ES-I3 (cell line): ENCODE measurements at regions not wholly inside any gene's neighbourhood (a gene's known extent, or its start where the extent isn't known, plus 50 kb on each side); places are given as distances from the start of the nearest gene placed in this dataset.

Source experiments
- H3K36me3 ChIP-seq: 2 replicates; pipeline ENCODE4 v1.6.1; 2013; ENCODE audit warnings: mild to moderate bottlenecking, low read length, control low read depth, moderate library complexity; ENCODE audit not compliant: insufficient read depth
- H3K4me1 ChIP-seq: 2 replicates; pipeline ENCODE4 v1.6.1; 2013; ENCODE audit warnings: mild to moderate bottlenecking, control low read depth, low read length; ENCODE audit not compliant: insufficient read depth
- H3K9ac ChIP-seq: 2 replicates; pipeline ENCODE4 v1.6.1; 2013; ENCODE audit warnings: low read depth, mild to moderate bottlenecking, low read length, moderate library complexity
- H3K9me3 ChIP-seq: 2 replicates; pipeline ENCODE4 v1.6.1; 2013; ENCODE audit warnings: mild to moderate bottlenecking, low read length, moderate library complexity; ENCODE audit not compliant: control insufficient read depth, insufficient read depth

- Histone ChIP-seq H3K9ac (no peak overlapping the region), H3K36me3 (no peaks in the 10 kb centered on the region), H3K9me3 (no peaks in the 10 kb centered on the region), H3K4me1 (no peaks in the 10 kb centered on the region)
Measured at GRCh38 chr22:48803948-48804810, 1023.5 kb downstream of the BRD1 start.

DNA sequence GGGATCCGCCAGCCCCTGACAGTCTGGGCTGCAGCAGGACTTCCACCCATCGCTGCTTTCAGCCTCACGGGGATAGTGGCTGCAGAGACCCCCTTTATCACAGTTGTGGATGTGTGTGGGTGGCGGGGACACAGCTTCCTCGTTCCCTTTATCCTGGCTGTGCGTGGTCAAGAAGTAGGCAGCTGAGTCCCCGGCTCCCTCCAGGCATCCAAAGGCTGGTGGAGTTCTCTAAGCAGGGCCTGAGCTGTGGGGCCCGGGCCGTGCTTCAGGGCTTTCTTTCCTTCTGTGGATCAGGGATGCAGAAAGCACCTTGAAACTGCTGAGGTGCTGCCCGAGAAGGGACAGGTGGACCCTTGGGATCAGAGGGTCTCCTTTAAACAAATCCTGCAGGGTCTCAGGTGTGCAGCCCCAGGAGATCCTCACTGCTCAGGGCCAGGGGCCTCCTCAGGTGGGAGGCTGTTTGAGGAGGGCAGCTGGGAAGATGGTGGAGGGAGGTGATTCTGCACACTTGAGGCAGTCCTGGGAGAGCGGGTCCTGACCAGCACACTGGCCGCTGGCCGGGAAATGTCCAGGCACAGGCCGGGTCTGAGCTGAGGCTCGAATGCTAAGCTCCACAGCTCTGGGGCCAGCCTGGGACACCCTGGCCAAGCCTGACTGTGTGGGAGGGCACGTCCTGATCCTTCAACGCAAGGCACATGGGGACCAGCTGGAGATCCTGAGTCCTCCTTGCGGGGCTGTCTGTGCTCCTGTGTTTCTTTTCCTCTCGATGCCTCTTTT lies 1024.3 kb downstream of the BRD1 start:
- H3K9ac ChIP-seq, result no peak overlapping the region
- H3K36me3 ChIP-seq, result no peaks in the 10 kb centered on the region

DNA sequence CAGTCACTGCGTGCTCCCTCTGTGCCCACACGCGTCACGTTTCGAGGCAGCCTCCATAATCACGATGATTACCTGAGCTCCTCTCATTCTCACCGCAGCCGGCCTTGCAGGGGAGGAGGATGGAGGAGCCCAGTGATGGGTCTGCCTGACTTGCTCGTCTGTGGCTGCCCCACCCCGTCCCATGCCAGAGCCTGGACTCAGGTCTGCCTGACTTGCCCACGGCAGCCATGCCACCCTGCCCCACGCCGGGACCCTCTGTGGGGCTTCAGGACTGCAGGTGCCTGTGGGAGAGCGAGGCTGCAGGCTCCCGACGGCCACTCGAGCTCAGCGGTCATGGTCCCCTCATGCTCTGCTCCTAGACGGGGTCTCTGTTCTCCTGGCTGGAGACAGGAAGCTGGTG lies 1025.1 kb downstream of the BRD1 start:
- H3K9ac ChIP-seq, result no peak overlapping the region
- H3K36me3 ChIP-seq, result no peaks in the 10 kb centered on the region
- no peaks in the 10 kb centered on the region for H3K4me1 ChIP-seq
- H3K9me3 ChIP-seq, result no peaks in the 10 kb centered on the region

More for the DNA sequence above, 1024.3 kb downstream of the BRD1 start:
- Histone ChIP-seq H3K9me3 (no peaks in the 10 kb centered on the region), H3K4me1 (no peaks in the 10 kb centered on the region)

- peaks cover 6% of the 10 kb centered on the region; the same call in 1 of the 2 replicates for H3K4me1 ChIP-seq
- no peaks in the 10 kb centered on the region for H3K9me3 ChIP-seq
- H3K9ac ChIP-seq, result no peak overlapping the region
- H3K36me3 ChIP-seq, result no peaks in the 10 kb centered on the region
Measured at GRCh38 chr22:48800886-48801607, 1026.6 kb downstream of the BRD1 start.

DNA sequence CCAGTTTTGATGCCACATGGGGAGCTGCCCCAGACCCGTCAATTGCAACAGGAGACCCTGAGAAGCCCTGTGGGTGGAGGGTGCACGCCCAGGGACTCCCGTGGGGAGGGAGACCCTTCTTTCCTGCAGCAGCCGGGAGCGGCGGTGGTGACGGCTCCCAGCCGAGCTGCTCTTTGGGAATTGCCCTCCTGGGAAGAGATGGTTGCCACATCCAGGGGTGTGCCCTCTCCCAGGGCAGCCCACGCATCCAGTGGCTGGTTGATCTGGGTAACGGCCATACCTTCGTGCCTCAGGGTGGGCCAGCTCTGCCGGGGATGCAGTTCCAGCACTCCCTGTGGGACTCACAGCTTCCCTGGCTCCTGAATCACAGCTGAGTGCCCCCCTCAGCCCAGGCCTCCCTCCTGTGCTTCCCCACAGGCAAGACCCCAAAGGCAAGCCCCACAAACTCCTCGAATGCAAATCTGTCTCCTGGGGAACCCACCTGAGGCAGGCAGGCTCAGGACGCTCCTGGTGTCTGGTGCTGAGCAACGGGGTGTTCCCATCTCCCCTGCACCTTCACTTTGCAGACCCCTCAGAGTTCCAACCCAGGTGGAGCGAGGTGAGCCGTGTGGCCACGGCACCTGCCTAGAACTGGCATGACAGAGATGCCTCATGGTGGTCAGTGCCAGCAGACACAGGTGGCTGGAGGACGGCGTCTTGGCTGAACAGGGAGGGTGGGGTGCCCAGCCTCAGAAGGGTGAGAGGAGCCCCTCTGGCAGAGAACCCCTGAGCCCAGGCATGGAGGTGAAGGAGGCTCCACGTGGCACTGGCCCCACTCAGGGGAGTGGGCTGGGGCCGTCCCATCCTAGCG lies 1027.4 kb downstream of the BRD1 start:
- H3K36me3 ChIP-seq, result no peaks in the 10 kb centered on the region
- no peaks in the 10 kb centered on the region for H3K9me3 ChIP-seq
- peaks cover 10% of the 10 kb centered on the region; the same call in 1 of the 2 replicates for H3K4me1 ChIP-seq
- no peak overlapping the region for H3K9ac ChIP-seq

DNA sequence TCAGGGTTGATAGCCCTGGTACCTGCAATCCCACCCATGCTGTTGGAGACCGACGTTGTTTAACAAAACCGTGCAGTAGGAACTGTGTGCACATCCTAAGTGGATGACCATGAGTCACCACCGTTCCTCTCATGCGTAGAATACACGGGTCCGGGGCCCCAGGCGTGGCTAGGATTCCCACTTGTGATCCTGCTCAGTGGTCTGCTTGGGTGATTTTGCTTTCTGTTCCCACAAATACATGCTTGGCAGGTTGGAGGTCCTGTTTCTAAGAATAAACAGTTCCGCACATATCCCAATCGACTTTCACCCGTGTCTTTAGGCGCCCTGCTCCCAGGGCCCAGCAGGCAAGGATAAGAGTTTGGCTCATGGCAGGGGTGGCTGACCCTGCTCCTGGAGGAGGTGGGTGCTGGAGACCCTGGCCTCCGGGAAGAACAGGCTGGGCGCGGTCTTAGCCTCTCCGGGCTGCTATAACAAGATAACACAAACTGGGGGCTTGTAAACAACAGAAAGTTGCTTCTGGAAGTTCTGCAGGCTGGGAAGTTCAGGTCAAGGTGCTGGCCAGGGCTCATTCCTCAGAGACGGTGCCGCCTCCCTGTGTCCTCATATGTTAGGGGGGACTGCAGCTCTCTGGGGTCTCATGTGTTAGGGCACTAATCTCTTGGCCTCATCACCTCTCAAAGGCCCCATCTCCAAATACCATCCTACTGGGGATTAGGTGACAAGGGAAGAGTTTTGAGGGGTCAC lies 1028.3 kb downstream of the BRD1 start:
- H3K9me3 ChIP-seq, result no peaks in the 10 kb centered on the region
- H3K36me3 ChIP-seq, result no peaks in the 10 kb centered on the region

GRCh38 chr22:48798281-48799226 lies 1029.1 kb downstream of the BRD1 start:
- H3K36me3 ChIP-seq, result no peaks in the 10 kb centered on the region
- no peak overlapping the region for H3K9ac ChIP-seq
- H3K4me1 ChIP-seq, result peaks cover 10% of the 10 kb centered on the region; the same call in 1 of the 2 replicates
- no peaks in the 10 kb centered on the region for H3K9me3 ChIP-seq

More for the DNA sequence above, 1028.3 kb downstream of the BRD1 start:
- H3K4me1 ChIP-seq, result peaks cover 10% of the 10 kb centered on the region; the same call in 1 of the 2 replicates
- H3K9ac ChIP-seq, result no peak overlapping the region

GRCh38 chr22:48797731-48798130 lies 1029.9 kb downstream of the BRD1 start:
- Histone ChIP-seq H3K9me3 (no peaks in the 10 kb centered on the region; the same call in 1 of the 2 replicates), H3K9ac (no peak overlapping the region)

GRCh38 chr22:48796310-48797015 lies 1031.2 kb downstream of the BRD1 start:
- Histone ChIP-seq H3K9ac (no peak overlapping the region), H3K9me3 (no peaks in the 10 kb centered on the region; the same call in 1 of the 2 replicates), H3K36me3 (no peaks in the 10 kb centered on the region), H3K4me1 (peaks cover 10% of the 10 kb centered on the region; the same call in 1 of the 2 replicates)

More at GRCh38 chr22:48797731-48798130, 1029.9 kb downstream of the BRD1 start:
- Histone ChIP-seq H3K36me3 (no peaks in the 10 kb centered on the region), H3K4me1 (peaks cover 10% of the 10 kb centered on the region; the same call in 1 of the 2 replicates)

DNA sequence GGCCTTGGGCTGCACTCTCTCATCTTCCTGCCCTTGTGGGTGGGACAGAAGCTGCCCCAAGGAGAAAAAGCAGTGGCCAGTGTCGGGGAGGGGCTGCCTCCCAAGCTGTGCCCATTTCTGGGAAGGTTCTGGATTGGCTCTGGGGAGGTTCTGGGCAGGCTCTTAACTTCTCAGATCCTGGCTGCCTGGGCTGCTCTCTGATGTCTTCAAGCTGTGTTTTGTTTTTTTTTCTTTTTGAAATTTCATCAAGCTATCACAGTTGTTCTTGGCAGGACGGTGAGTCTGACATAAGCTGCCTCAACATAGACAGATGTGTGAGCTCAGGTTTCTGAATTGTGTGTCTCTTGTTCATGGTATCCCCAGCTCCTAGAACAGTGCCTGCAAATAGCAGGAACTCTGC lies 1032.0 kb downstream of the BRD1 start:
- Histone ChIP-seq H3K9me3 (no peaks in the 10 kb centered on the region; the same call in 1 of the 2 replicates), H3K9ac (no peak overlapping the region), H3K4me1 (peaks cover 10% of the 10 kb centered on the region; the same call in 1 of the 2 replicates), H3K36me3 (no peaks in the 10 kb centered on the region)

- Histone ChIP-seq H3K9me3 (no peaks in the 10 kb centered on the region; the same call in 1 of the 2 replicates), H3K4me1 (peaks cover 10% of the 10 kb centered on the region; the same call in 1 of the 2 replicates), H3K9ac (no peak overlapping the region), H3K36me3 (no peaks in the 10 kb centered on the region)
Measured at GRCh38 chr22:48794906-48795305, 1032.8 kb downstream of the BRD1 start.
